Activated CD4-positive, alpha-beta T cell treated with anti-CD3 and anti-CD28 coated beads for 48 hours (primary cell): ENCODE measurements at regions not wholly inside any gene's neighbourhood (a gene's known extent, or its start where the extent isn't known, plus 50 kb on each side); places are given as distances from the start of the nearest gene placed in this dataset.

ENCODE experiments used
- DNase-seq: peaks from one replicate; pipeline ENCODE4 v3.0.0-alpha.2; 2020

GRCh38 chr21:41606706-41607105, 98.7 kb upstream of the TMPRSS2 start:
- DNase-seq = no peak

- no peak for DNase-seq
Observed at GRCh38 chr21:41605934-41606285, 98.0 kb upstream of the TMPRSS2 start.

- DNase-seq = no peak
Observed at GRCh38 chr21:41605178-41605933, 97.4 kb upstream of the TMPRSS2 start.

GRCh38 chr21:41604583-41605041, 96.7 kb upstream of the TMPRSS2 start:
- DNase-seq = no peak

GRCh38 chr21:41603476-41603875, 95.5 kb upstream of the TMPRSS2 start:
- no peak for DNase-seq

- DNase-seq = no peak
Observed at GRCh38 chr21:41602531-41602930, 94.6 kb upstream of the TMPRSS2 start.

GRCh38 chr21:41601573-41602368, 93.8 kb upstream of the TMPRSS2 start:
- no peak for DNase-seq

- no peak for DNase-seq
Observed at GRCh38 chr21:41600961-41601572, 93.1 kb upstream of the TMPRSS2 start.

GRCh38 chr21:41600556-41600955, 92.6 kb upstream of the TMPRSS2 start:
- no peak for DNase-seq

GRCh38 chr21:41600116-41600515, 92.2 kb upstream of the TMPRSS2 start:
- no peak for DNase-seq

- DNase-seq = no peak
Observed at GRCh38 chr21:41598561-41599431, 90.8 kb upstream of the TMPRSS2 start.

- no peak for DNase-seq
Observed at GRCh38 chr21:41597811-41598231, 89.9 kb upstream of the TMPRSS2 start.

- no peak for DNase-seq
Observed at GRCh38 chr21:41597227-41597626, 89.3 kb upstream of the TMPRSS2 start.

GRCh38 chr21:41596241-41596925, 88.4 kb upstream of the TMPRSS2 start:
- DNase-seq = no peak

- no peak for DNase-seq
Observed at GRCh38 chr21:41594268-41594667, 86.3 kb upstream of the TMPRSS2 start.

- no peak for DNase-seq
Observed at GRCh38 chr21:41593760-41594138, 85.8 kb upstream of the TMPRSS2 start.

- DNase-seq = no peak
Observed at GRCh38 chr21:41593051-41593759, 85.2 kb upstream of the TMPRSS2 start.

GRCh38 chr21:41589620-41590175, 81.7 kb upstream of the TMPRSS2 start:
- no peak for DNase-seq

GRCh38 chr21:41589131-41589530, 81.2 kb upstream of the TMPRSS2 start:
- DNase-seq = no peak

- DNase-seq = no peak
Observed at GRCh38 chr21:41585199-41585994, 77.4 kb upstream of the TMPRSS2 start.
